OCI-LY7 (cell line): ENCODE measurements at regions not wholly inside any gene's neighbourhood (a gene's known extent, or its start where the extent isn't known, plus 50 kb on each side); places are given as distances from the start of the nearest gene placed in this dataset.
A peak's percentile ranks its signal among the peaks of the same experiment; 100 is the strongest.

Experiments used
- BruUV-seq: library from RNA; stranded (reverse); fragments of 400-500 nt; replicated peaks from 2 replicates; lab custom pipeline; 2021; lab: Mats Ljungman, UMichigan
- CTCF ChIA-PET: fragments of 300-600 bp; sonication (Branson Sonifier 250); formaldehyde crosslinking; loops from one replicate; lab custom pipeline; 2022; ENCODE audit warnings: antibody characterized with exemption; ENCODE audit not compliant: unreplicated experiment; lab: Charles Lee
- POLR2A ChIA-PET: fragments of 300-600 bp; sonication (Branson Sonifier 250); formaldehyde crosslinking; loops from one replicate; lab custom pipeline; 2022; ENCODE audit warnings: antibody characterized with exemption; lab: Charles Lee
- DNase-seq: peaks from one replicate; pipeline ENCODE4 v3.0.0-alpha.2; 2015; ENCODE audit warnings: low spot score
- H2AFZ ChIP-seq: fragments of 200-600 bp; sonication (generic), shearing (Covaris generic); 2 replicates; pipeline ENCODE4 v1.6.1; 2014; ENCODE audit warnings: mild to moderate bottlenecking, antibody characterized with exemption, low read length, moderate library complexity
- H3K27ac ChIP-seq: fragments of 200-600 bp; sonication (generic); 2 replicates; pipeline ENCODE4 v1.5.1; 2014; ENCODE audit warnings: mixed run types, low read depth, mild to moderate bottlenecking, moderate library complexity, low read length, inconsistent platforms; ENCODE audit not compliant: poor library complexity, severe bottlenecking
- H3K36me3 ChIP-seq: fragments of 200-600 bp; sonication (generic); 2 replicates; pipeline ENCODE4 v1.6.1; 2014; ENCODE audit warnings: mild to moderate bottlenecking, antibody characterized with exemption, low read length, moderate library complexity, mixed read lengths; ENCODE audit not compliant: insufficient read depth
- H3K4me1 ChIP-seq: fragments of 200-600 bp; sonication (generic); 2 replicates; pipeline ENCODE4 v1.5.1; 2014; ENCODE audit warnings: mild to moderate bottlenecking, low read length; ENCODE audit not compliant: insufficient read depth, poor library complexity, severe bottlenecking
- H3K4me2 ChIP-seq: fragments of 200-600 bp; sonication (generic); 2 replicates; pipeline ENCODE4 v1.6.1; 2014; ENCODE audit warnings: mild to moderate bottlenecking, low read length
- H3K4me3 ChIP-seq: fragments of 200-600 bp; sonication (generic); 2 replicates; pipeline ENCODE4 v1.5.1; 2014; ENCODE audit warnings: mild to moderate bottlenecking, low read depth, low read length; ENCODE audit not compliant: poor library complexity, severe bottlenecking
- H3K79me2 ChIP-seq: fragments of 200-600 bp; sonication (generic); 2 replicates; pipeline ENCODE4 v1.6.1; 2016; ENCODE audit warnings: low read depth, mild to moderate bottlenecking, low read length, moderate library complexity, mixed read lengths; ENCODE audit not compliant: insufficient read depth
- H3K9me2 ChIP-seq: fragments of 200-600 bp; sonication (generic); 2 replicates; pipeline ENCODE4 v1.6.1; 2016; ENCODE audit warnings: mild to moderate bottlenecking, low read length, mixed read lengths; ENCODE audit not compliant: insufficient read depth
- H3K9me3 ChIP-seq: fragments of 200-600 bp; sonication (generic); 2 replicates; pipeline ENCODE4 v1.6.1; 2014; ENCODE audit warnings: mild to moderate bottlenecking, mixed run types, low read length, mixed read lengths
- H4K20me1 ChIP-seq: fragments of 200-600 bp; sonication (generic); 2 replicates; pipeline ENCODE4 v1.6.1; 2014; ENCODE audit warnings: mild to moderate bottlenecking, antibody characterized with exemption, low read length, moderate library complexity, mixed read lengths; ENCODE audit not compliant: insufficient read depth
- CTCF ChIP-seq: fragments of 200-600 bp; sonication (generic); conservative IDR thresholded peaks from 2 replicates; pipeline ENCODE4 v1.5.1; 2014; ENCODE audit warnings: mild to moderate bottlenecking, antibody characterized with exemption, low read length, moderate library complexity, mixed read lengths
- EZH2phosphoT487 ChIP-seq: fragments of 200-600 bp; sonication (generic); IDR thresholded peaks from 2 replicates; pipeline ENCODE4 v1.6.1; 2018; ENCODE audit warnings: low read depth, borderline replicate concordance, mild to moderate bottlenecking, mixed run types, antibody characterized with exemption, low read length, moderate library complexity, mixed read lengths
- intact Hi-C: fragments of 100-400 bp; cut with micrococcal nuclease; formaldehyde crosslinking; loops from one replicate; pipeline ENCODE4 v1.10.0; 2022; ENCODE audit not compliant: unreplicated experiment

- no peaks in the 10 kb centered on the region for H3K79me2 ChIP-seq
- no peaks in the 10 kb centered on the region for H3K9me2 ChIP-seq
- H2AFZ ChIP-seq: no peak overlapping the region
- ChIA-PET CTCF (no interaction called here), POLR2A (no interaction called here)
- BruUV-seq: no TSS peak
- no peak overlapping the region for H3K27ac ChIP-seq
- no peak for DNase-seq
- H3K4me3 ChIP-seq: no peak overlapping the region
- H3K4me2 ChIP-seq: no peak overlapping the region
- intact Hi-C loops: no loop called here
- no peaks in the 10 kb centered on the region for H3K9me3 ChIP-seq
- H4K20me1 ChIP-seq: no peaks in the 10 kb centered on the region
- no peaks in the 10 kb centered on the region for H3K36me3 ChIP-seq
- H3K4me1 ChIP-seq: no peaks in the 10 kb centered on the region
- TF ChIP-seq CTCF (no peak), EZH2phosphoT487 (no peak)
Measured at GRCh38 chr21:17947531-17947930, 128.4 kb upstream of the C21orf91 start.

DNA sequence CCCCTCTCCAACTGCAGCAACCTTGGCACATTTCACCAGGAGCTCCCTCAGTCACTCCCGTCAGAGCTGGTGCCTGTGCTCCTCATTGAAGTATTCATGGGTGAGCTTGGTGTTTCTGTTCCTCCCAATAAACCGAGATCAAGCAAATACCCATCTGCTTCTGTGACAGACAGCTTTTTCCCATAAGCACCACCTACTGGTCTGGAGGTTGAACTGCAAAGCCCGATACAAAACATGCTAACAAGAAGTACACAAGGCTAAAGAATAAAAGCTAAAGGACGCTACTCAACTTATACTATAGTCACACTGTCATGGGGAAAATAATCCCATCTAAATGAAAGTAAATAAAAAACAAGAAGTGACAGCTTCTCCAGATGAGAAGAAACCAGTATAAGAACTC lies 111.9 kb upstream of the C21orf91 start:
- H3K36me3 ChIP-seq: no peaks in the 10 kb centered on the region
- H3K4me3 ChIP-seq: peak overlapping the region; percentile 71
- peak; percentile 72 for DNase-seq
- TF ChIP-seq CTCF: peak; percentile 91
- TF ChIP-seq EZH2phosphoT487: no peak
- intact Hi-C loops: no loop called here
- no peak overlapping the region for H3K27ac ChIP-seq
- ChIA-PET CTCF (interaction anchor here (0.7 to 1.0 kb wide), 2 partner anchors 9 to 110 kb away, joined by 3 to 4 read pairs; no protein-coding TSS in a partner anchor), POLR2A (interaction anchor here (0.5 to 1.4 kb wide), 7 partner anchors 9 to 1024 kb away, joined by 3 to 10 read pairs (median 3); no protein-coding TSS in a partner anchor)
- H3K9me3 ChIP-seq: no peaks in the 10 kb centered on the region
- no peaks in the 10 kb centered on the region for H3K79me2 ChIP-seq
- no peaks in the 10 kb centered on the region for H4K20me1 ChIP-seq
- no TSS peak for BruUV-seq
- peak overlapping the region; percentile 91 for H2AFZ ChIP-seq
- peak overlapping the region; percentile 66 for H3K4me2 ChIP-seq
- no peaks in the 10 kb centered on the region for H3K9me2 ChIP-seq
- H3K4me1 ChIP-seq: no peaks in the 10 kb centered on the region

- no peak for TF ChIP-seq CTCF
- no peak for TF ChIP-seq EZH2phosphoT487
Measured at GRCh38 chr21:17930093-17930492, 110.9 kb upstream of the C21orf91 start.

More at GRCh38 chr21:17930093-17930492, 110.9 kb upstream of the C21orf91 start:
- Histone ChIP-seq H3K9me3 (no peaks in the 10 kb centered on the region), H3K27ac (no peak overlapping the region), H3K36me3 (no peaks in the 10 kb centered on the region), H3K4me3 (peak overlapping the region; percentile 71), H2AFZ (peak overlapping the region; percentile 91; the same call in 1 of the 2 replicates), H4K20me1 (no peaks in the 10 kb centered on the region), H3K4me2 (peak overlapping the region; percentile 66; the same call in 1 of the 2 replicates), H3K4me1 (no peaks in the 10 kb centered on the region), H3K9me2 (no peaks in the 10 kb centered on the region), H3K79me2 (no peaks in the 10 kb centered on the region)
- ChIA-PET CTCF (no interaction called here), POLR2A (no interaction called here)
- BruUV-seq: no TSS peak
- intact Hi-C loops: no loop called here
- no peak for DNase-seq
